Gastroesophageal sphincter (tissue), 3 donors: ENCODE measurements at regions not wholly inside any gene's neighbourhood (a gene's known extent, or its start where the extent isn't known, plus 50 kb on each side); places are given as distances from the start of the nearest gene placed in this dataset.

Experiments
- EP300 ChIP-seq: sonication (generic); formaldehyde crosslinking; IDR thresholded peaks from one replicate; pipeline ENCODE4 v1.6.1; 2017; ENCODE audit warnings: antibody characterized with exemption, mild to moderate bottlenecking
- POLR2A ChIP-seq, 2 donors: fragments of 450-650 bp; IDR thresholded peaks; one replicate each; pipeline ENCODE4 v1.6.1; 2017; ENCODE audit warnings: antibody characterized with exemption in 2 of 2, mild to moderate bottlenecking in 2 of 2, moderate library complexity in 1 of 2
- POLR2AphosphoS5 ChIP-seq: sonication (generic); formaldehyde crosslinking; IDR thresholded peaks from one replicate; pipeline ENCODE4 v1.6.1; 2017; ENCODE audit warnings: antibody characterized with exemption
- TF ChIP-seq, protein P1 (sequence below), 4 experiments: fragments of 200-600 bp in 2 of 4; fragments of 450-650 bp in 2 of 4; sonication (generic) in 1 of 4; IDR thresholded peaks; one replicate each; pipeline ENCODE4 v1.5.1; 2017 to 2019; ENCODE audit warnings: antibody characterized with exemption in 4 of 4, mild to moderate bottlenecking in 2 of 4, moderate library complexity in 2 of 4

DNA sequence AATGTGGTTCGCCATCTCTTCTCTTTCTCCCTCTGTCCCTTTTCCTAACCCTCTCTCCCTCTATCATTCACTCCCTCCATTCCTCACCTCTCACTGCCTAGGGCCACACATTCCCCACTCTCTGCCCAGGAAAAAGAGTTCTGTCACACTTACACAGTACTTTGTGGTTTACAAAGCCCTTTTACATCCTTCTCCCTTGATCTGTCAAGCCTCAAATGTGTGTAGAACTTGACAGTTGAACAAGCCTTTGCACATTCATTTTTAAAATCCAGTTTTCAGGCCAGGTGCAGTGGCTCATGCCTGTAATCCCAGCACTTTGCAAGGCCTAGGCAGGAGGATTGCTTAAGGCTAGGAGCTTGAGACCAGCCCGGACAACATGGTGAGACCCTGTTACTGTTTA lies 156.3 kb downstream of the VSIG4 start:
- TF ChIP-seq, protein P1, sequence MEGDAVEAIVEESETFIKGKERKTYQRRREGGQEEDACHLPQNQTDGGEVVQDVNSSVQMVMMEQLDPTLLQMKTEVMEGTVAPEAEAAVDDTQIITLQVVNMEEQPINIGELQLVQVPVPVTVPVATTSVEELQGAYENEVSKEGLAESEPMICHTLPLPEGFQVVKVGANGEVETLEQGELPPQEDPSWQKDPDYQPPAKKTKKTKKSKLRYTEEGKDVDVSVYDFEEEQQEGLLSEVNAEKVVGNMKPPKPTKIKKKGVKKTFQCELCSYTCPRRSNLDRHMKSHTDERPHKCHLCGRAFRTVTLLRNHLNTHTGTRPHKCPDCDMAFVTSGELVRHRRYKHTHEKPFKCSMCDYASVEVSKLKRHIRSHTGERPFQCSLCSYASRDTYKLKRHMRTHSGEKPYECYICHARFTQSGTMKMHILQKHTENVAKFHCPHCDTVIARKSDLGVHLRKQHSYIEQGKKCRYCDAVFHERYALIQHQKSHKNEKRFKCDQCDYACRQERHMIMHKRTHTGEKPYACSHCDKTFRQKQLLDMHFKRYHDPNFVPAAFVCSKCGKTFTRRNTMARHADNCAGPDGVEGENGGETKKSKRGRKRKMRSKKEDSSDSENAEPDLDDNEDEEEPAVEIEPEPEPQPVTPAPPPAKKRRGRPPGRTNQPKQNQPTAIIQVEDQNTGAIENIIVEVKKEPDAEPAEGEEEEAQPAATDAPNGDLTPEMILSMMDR (IDR thresholded peaks at IDR 0.05): no peak
- no peak for TF ChIP-seq POLR2AphosphoS5
- no peak for TF ChIP-seq POLR2A (IDR thresholded peaks at IDR 0.05)
- no peak for TF ChIP-seq EP300
